ENCODE measurements at regions not wholly inside any gene's neighbourhood (a gene's known extent, or its start where the extent isn't known, plus 50 kb on each side); places are given as distances from the start of the nearest gene placed in this dataset.
"Not testable (repeated sequence)": the region's sequence is repeated elsewhere in the genome, so short reads cannot be mapped to it uniquely, and the experiment has no call there.

- no peak for DNase-seq
Observed at GRCh38 chr12:75751769-75752471, 240.5 kb upstream of the KRR1 start.

GRCh38 chr12:75750716-75751306 lies 239.4 kb upstream of the KRR1 start:
- peak; percentile 80 for DNase-seq

GRCh38 chr12:75748990-75749389 lies 237.6 kb upstream of the KRR1 start:
- not testable (repeated sequence) for DNase-seq

GRCh38 chr12:75748136-75748535 lies 236.7 kb upstream of the KRR1 start:
- no peak for DNase-seq

GRCh38 chr12:75747572-75748021 lies 236.2 kb upstream of the KRR1 start:
- peak; percentile 85 for DNase-seq

GRCh38 chr12:75746621-75747020 lies 235.2 kb upstream of the KRR1 start:
- no peak for DNase-seq

GRCh38 chr12:75744607-75745256 lies 233.3 kb upstream of the KRR1 start:
- peak; percentile 33 for DNase-seq

- no peak for DNase-seq
Observed at GRCh38 chr12:75742961-75743360, 231.6 kb upstream of the KRR1 start.

GRCh38 chr12:75742048-75742447 lies 230.6 kb upstream of the KRR1 start:
- DNase-seq: no peak

GRCh38 chr12:75739912-75740311 lies 228.5 kb upstream of the KRR1 start:
- DNase-seq: no peak

- DNase-seq: not testable (repeated sequence)
Observed at GRCh38 chr12:75739098-75739497, 227.7 kb upstream of the KRR1 start.

GRCh38 chr12:75738486-75738885 lies 227.1 kb upstream of the KRR1 start:
- DNase-seq: no peak

- DNase-seq: no peak
Observed at GRCh38 chr12:75735853-75736252, 224.4 kb upstream of the KRR1 start.

GRCh38 chr12:75728826-75729225 lies 217.4 kb upstream of the KRR1 start:
- no peak for DNase-seq

GRCh38 chr12:75727577-75727976 lies 216.2 kb upstream of the KRR1 start:
- no peak for DNase-seq

- peak; percentile 78 for DNase-seq
Observed at GRCh38 chr12:75725521-75726111, 214.2 kb upstream of the KRR1 start.

GRCh38 chr12:75724928-75725312 lies 213.5 kb upstream of the KRR1 start:
- DNase-seq: peak; percentile 92

GRCh38 chr12:75724307-75724927 lies 213.0 kb upstream of the KRR1 start:
- no peak for DNase-seq

- peak; percentile 91 for DNase-seq
Observed at GRCh38 chr12:75722714-75723200, 211.3 kb upstream of the KRR1 start.

- no peak for DNase-seq
Observed at GRCh38 chr12:75721796-75722195, 210.4 kb upstream of the KRR1 start.

- DNase-seq: no peak
Observed at GRCh38 chr12:75720812-75721641, 209.6 kb upstream of the KRR1 start.

- no peak for DNase-seq
Observed at GRCh38 chr12:75717902-75718301, 206.5 kb upstream of the KRR1 start.
